ENCODE measurements at regions not wholly inside any gene's neighbourhood (a gene's known extent, or its start where the extent isn't known, plus 50 kb on each side); places are given as distances from the start of the nearest gene placed in this dataset.

- TF ChIP-seq CTCF (IDR thresholded peaks at IDR 0.05) (no peak), POLR2A (IDR thresholded peaks at IDR 0.05) (no peak), EP300 (IDR thresholded peaks at IDR 0.05) (no peak)
Observed at GRCh38 chr4:117641519-117641918, 392.8 kb upstream of the NDST3 start.

Data from gastroesophageal sphincter (tissue), 3 donors.